22Rv1 (cell line): ENCODE measurements at regions not wholly inside any gene's neighbourhood (a gene's known extent, or its start where the extent isn't known, plus 50 kb on each side); places are given as distances from the start of the nearest gene placed in this dataset.

Experiments used
- CTCF ChIP-seq: fragments of 450-650 bp; IDR thresholded peaks from 2 replicates; pipeline ENCODE4 v1.5.1; 2017; ENCODE audit warnings: mild to moderate bottlenecking
- ZFX ChIP-seq: fragments of 450-650 bp; IDR thresholded peaks from 2 replicates; pipeline ENCODE4 v1.6.1; 2017; ENCODE audit warnings: antibody characterized with exemption, borderline replicate concordance

GRCh38 chr12:92065018-92065499, 80.6 kb downstream of the BTG1 start:
- TF ChIP-seq CTCF (no peak), ZFX (no peak)
